IMR-90 (cell line): ENCODE measurements at regions not wholly inside any gene's neighbourhood (a gene's known extent, or its start where the extent isn't known, plus 50 kb on each side); places are given as distances from the start of the nearest gene placed in this dataset.

Source experiments
- MAFK ChIP-seq: IDR thresholded peaks from 2 replicates; pipeline ENCODE4 v1.6.1; 2012; ENCODE audit warnings: low read depth, low read length, improper control_type of control experiment
- MXI1 ChIP-seq: IDR thresholded peaks from 2 replicates; pipeline ENCODE4 v1.6.1; 2012; ENCODE audit warnings: low read depth, mild to moderate bottlenecking, low read length, moderate library complexity, borderline replicate concordance
- POLR2A ChIP-seq: IDR thresholded peaks from 2 replicates; pipeline ENCODE4 v1.6.1; 2012; ENCODE audit warnings: mild to moderate bottlenecking, low read depth, low read length
- USF2 ChIP-seq: fragments of 150-350 bp; IDR thresholded peaks from 2 replicates; pipeline ENCODE4 v1.6.1; 2017; ENCODE audit warnings: mild to moderate bottlenecking, antibody characterized with exemption, low read length, low read depth
- TF ChIP-seq, protein P1 (sequence below): conservative IDR thresholded peaks from 2 replicates; pipeline ENCODE4 v1.5.1; 2012; ENCODE audit warnings: mild to moderate bottlenecking, low read depth, low read length, improper control_type of control experiment
- TF ChIP-seq, protein P2 (sequence below): fragments of 150-350 bp; IDR thresholded peaks from 2 replicates; pipeline ENCODE4 v1.6.1; 2016; ENCODE audit warnings: low read depth, mild to moderate bottlenecking, low read length, moderate library complexity, borderline replicate concordance

DNA sequence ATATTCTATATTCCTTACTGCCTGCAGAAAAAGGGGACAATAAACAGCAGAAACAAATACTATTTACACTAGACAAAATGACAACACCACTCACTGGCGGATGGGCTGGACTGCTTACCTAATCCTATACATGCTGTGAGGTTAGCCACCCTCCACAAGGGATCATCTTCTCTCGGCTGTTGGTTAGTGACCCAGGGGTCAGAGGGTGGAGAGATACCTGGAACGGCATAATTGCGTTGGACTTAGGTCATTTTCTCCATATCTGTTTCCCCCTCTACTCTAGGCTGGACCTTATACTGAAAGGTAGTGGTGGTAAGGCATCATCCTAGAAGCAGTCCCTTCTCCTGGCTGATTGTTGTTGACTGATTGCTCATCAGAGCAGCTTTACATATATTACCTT is 286.8 kb upstream of the UGT8 start:
- TF ChIP-seq POLR2A: no peak
- no peak for TF ChIP-seq MAFK
- TF ChIP-seq, protein P1, sequence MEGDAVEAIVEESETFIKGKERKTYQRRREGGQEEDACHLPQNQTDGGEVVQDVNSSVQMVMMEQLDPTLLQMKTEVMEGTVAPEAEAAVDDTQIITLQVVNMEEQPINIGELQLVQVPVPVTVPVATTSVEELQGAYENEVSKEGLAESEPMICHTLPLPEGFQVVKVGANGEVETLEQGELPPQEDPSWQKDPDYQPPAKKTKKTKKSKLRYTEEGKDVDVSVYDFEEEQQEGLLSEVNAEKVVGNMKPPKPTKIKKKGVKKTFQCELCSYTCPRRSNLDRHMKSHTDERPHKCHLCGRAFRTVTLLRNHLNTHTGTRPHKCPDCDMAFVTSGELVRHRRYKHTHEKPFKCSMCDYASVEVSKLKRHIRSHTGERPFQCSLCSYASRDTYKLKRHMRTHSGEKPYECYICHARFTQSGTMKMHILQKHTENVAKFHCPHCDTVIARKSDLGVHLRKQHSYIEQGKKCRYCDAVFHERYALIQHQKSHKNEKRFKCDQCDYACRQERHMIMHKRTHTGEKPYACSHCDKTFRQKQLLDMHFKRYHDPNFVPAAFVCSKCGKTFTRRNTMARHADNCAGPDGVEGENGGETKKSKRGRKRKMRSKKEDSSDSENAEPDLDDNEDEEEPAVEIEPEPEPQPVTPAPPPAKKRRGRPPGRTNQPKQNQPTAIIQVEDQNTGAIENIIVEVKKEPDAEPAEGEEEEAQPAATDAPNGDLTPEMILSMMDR: no peak
- TF ChIP-seq, protein P2, sequence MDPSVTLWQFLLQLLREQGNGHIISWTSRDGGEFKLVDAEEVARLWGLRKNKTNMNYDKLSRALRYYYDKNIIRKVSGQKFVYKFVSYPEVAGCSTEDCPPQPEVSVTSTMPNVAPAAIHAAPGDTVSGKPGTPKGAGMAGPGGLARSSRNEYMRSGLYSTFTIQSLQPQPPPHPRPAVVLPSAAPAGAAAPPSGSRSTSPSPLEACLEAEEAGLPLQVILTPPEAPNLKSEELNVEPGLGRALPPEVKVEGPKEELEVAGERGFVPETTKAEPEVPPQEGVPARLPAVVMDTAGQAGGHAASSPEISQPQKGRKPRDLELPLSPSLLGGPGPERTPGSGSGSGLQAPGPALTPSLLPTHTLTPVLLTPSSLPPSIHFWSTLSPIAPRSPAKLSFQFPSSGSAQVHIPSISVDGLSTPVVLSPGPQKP: no peak
- no peak for TF ChIP-seq USF2
- TF ChIP-seq MXI1: no peak
